ENCODE measurements at regions not wholly inside any gene's neighbourhood (a gene's known extent, or its start where the extent isn't known, plus 50 kb on each side); places are given as distances from the start of the nearest gene placed in this dataset.

DNA sequence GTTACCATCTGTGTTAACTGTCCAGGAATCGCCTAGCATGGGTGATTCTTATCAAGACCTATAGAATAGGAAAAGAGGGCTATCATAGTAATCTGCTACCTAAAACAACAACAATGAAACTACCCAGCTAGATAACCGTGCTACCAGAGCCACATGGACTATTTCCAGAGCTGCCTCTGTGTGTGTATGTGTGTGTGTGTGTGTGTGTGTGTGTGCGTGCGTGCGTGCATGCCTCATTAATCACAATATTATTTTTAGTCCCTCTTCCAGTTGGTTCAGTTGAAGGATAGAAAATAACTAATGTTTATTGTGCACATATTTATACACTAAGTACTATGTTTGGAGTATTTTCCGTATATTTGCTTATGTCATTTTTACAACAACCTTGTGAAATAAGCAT, 201.1 kb downstream of the SP3 start:
- H3K27ac ChIP-seq: no peak overlapping the region
- no peak for TF ChIP-seq ZFX (IDR thresholded peaks at IDR 0.05; ENCODE audit: borderline replicate concordance)
- TF ChIP-seq, protein P1, sequence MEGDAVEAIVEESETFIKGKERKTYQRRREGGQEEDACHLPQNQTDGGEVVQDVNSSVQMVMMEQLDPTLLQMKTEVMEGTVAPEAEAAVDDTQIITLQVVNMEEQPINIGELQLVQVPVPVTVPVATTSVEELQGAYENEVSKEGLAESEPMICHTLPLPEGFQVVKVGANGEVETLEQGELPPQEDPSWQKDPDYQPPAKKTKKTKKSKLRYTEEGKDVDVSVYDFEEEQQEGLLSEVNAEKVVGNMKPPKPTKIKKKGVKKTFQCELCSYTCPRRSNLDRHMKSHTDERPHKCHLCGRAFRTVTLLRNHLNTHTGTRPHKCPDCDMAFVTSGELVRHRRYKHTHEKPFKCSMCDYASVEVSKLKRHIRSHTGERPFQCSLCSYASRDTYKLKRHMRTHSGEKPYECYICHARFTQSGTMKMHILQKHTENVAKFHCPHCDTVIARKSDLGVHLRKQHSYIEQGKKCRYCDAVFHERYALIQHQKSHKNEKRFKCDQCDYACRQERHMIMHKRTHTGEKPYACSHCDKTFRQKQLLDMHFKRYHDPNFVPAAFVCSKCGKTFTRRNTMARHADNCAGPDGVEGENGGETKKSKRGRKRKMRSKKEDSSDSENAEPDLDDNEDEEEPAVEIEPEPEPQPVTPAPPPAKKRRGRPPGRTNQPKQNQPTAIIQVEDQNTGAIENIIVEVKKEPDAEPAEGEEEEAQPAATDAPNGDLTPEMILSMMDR (IDR thresholded peaks at IDR 0.05): no peak

DNA sequence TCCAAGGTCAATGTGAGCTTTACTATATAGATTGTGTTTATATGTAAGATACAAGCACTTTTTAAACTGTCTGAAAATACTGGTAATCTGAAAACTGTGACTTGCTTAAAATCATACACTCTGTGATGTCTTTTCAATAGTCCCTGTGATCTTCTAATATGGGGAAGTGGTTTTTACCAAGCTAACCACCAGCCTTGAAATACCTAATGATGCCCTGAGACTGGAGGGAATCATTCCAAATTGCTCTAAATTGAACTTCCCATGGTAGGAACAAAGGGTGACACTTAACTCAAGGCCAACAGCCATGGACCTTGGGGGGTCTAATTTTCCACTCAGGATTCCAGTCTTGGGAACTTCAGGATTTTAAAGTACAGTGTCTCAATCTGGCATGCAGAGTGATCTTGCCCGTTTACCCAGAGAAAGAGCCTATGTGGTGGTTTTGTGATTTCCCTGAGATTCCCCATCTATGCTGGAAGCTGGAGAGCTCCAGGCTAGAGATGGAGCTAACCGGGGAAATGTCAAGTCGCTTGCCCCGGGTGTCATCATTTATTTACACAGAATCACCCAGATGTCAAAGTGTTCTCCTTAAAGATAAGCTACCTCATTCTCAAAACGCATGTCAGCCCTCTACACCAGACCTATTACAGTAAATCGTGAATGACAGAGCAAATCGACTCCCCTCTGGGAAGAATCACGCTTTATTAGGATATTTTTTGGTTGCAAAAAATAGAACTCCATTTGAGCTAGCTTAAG, 198.5 kb downstream of the SP3 start:
- TF ChIP-seq, protein P1 (IDR thresholded peaks at IDR 0.05): no peak
- TF ChIP-seq ZFX (IDR thresholded peaks at IDR 0.05; ENCODE audit: borderline replicate concordance): no peak

DNA sequence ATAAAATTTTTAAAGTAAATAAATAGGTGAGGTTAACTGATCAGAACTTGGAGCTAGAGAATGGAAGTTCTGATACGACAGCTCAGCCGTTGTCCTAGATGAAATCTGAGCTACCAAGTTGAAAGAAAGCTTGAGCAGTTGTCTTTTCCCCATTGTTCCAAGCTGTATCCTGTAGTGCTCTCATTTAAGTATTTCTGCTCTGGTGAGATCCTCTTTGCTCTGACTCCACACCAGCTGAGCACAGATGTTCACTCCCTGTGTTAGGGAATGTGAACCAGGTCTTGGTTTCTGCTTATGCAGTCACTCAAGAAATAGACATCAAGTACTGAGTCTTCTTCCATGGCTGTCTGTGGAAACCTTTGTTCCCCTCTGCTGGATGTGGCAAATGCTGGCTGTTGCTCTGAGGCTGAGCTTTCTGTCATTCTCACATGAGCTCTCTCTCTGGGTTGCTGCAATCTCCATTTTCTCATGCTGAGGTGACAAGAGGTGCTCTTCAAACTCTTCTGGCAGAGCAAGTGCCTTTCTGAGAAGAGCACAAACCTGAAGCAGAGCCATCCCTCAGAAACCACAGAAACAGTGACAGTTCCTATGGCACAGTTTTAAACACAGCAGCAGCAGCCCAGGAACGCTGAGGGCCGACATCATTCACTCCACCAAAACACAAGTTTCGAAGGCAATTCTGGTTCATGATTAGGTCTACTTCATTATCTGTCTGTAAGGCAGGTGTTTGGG, 194.1 kb downstream of the SP3 start:
- no peak for TF ChIP-seq ZFX (IDR thresholded peaks at IDR 0.05; ENCODE audit: borderline replicate concordance)
- TF ChIP-seq, protein P1 (IDR thresholded peaks at IDR 0.05): no peak
- H3K27ac ChIP-seq: no peak overlapping the region

More for the DNA sequence above, 198.5 kb downstream of the SP3 start:
- H3K27ac ChIP-seq: no peak overlapping the region

DNA sequence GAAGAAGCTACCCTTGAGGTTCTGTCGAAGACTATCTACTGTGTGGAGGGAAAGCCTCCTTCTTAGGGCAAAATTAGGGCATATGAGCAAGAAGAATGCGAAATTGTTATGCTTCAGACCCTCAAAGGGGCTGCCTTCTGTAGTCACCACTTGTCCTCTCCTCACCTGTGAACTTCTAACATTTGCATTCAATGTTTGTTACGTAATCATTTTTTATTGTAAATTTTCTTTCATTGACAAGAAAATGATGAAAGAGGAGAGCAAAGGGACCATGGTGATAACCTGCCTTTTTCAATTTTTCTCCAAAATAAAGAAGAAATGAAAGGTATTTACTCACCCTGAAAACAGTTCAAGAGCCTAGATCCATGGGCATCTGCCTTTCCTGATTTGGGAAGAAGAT, 193.0 kb downstream of the SP3 start:
- H3K27ac ChIP-seq: no peak overlapping the region
- TF ChIP-seq, protein P1 (IDR thresholded peaks at IDR 0.05): no peak
- TF ChIP-seq ZFX (IDR thresholded peaks at IDR 0.05; ENCODE audit: borderline replicate concordance): no peak

DNA sequence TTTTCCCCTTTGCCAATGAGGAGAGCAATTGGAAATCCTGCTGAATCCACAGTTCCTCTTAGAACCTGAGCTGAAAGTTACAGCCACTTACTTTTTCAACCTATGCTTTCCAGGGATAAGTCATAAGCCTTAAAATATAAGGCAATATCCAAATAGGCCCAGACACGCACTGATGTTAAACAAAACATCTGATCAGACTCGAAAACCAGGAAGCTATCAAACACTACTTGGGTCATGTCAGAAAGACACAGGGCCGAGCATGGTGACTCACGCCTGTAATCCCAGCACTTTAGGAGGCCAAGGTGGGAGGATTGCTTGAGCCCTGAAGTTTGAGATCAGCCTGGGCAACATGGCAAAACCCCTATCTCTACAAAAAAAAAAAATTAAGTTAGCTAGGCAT, 192.1 kb downstream of the SP3 start:
- TF ChIP-seq, protein P1 (IDR thresholded peaks at IDR 0.05): no peak
- TF ChIP-seq ZFX (IDR thresholded peaks at IDR 0.05; ENCODE audit: borderline replicate concordance): no peak
- H3K27ac ChIP-seq: no peak overlapping the region

DNA sequence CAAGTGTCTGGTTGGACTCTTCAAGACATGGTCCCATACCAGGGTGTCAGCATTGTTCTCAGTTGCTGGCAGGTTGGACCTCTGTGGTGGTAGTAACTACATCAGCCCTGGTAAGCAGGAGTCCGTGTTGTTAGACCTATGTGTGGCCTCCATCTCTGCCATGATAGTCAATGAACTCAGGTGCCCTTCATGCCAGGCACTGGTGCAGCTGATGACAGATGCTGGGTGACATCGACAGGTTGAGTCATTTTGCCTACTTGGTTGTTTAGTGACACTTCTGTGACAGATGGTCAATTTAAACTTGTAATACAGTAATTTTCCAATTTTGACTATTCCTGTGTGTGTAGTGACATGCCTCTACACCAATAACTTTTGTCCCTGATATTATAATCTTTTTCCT, 189.7 kb downstream of the SP3 start:
- H3K27ac ChIP-seq: no peak overlapping the region
- no peak for TF ChIP-seq ZFX (IDR thresholded peaks at IDR 0.05; ENCODE audit: borderline replicate concordance)
- TF ChIP-seq, protein P1 (IDR thresholded peaks at IDR 0.05): no peak

DNA sequence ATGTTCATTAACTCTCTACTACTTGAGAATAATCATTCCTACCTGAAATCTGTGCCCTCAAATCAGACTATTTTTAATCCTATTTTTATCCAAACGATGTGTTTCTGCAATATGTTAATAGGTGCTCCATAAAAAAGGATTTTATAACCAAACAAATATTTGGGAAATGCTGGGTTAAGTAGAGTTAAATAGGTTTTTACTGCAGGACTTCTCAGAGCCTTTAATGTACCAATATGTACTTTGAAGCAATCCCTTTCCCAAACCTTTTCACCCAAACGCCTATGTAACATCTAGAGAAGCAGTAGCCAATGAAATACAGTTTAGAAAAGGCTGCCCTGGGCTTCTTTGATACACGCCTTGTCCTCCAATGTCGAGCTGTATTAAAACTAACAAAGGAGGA, 182.5 kb downstream of the SP3 start:
- H3K27ac ChIP-seq: no peak overlapping the region
- TF ChIP-seq, protein P1 (IDR thresholded peaks at IDR 0.05): no peak
- TF ChIP-seq ZFX (IDR thresholded peaks at IDR 0.05; ENCODE audit: borderline replicate concordance): no peak
